BE2C (cell line): ENCODE measurements at regions not wholly inside any gene's neighbourhood (a gene's known extent, or its start where the extent isn't known, plus 50 kb on each side); places are given as distances from the start of the nearest gene placed in this dataset.
"Not testable (repeated sequence)": the region's sequence is repeated elsewhere in the genome, so short reads cannot be mapped to it uniquely, and the experiment has no call there.

Experiments
- DNase-seq: peaks from one replicate; pipeline ENCODE4 v3.0.0-alpha.2; 2020
- H3K27me3 ChIP-seq: fragments of 250-450 bp; sonication (Bioruptor Pico); 2 replicates; pipeline ENCODE4 v1.5.1; 2020; ENCODE audit warnings: mild to moderate bottlenecking
- H3K36me3 ChIP-seq: fragments of 250-450 bp; sonication (Bioruptor Pico); 2 replicates; pipeline ENCODE4 v1.5.1; 2020; ENCODE audit warnings: mild to moderate bottlenecking
- H3K4me1 ChIP-seq: fragments of 250-450 bp; sonication (Bioruptor Pico); 2 replicates; pipeline ENCODE4 v1.5.1; 2020
- H3K4me3 ChIP-seq: 2 replicates; pipeline ENCODE4 v1.5.1; 2011; ENCODE audit warnings: low read depth, low read length
- H3K9me3 ChIP-seq: fragments of 250-450 bp; sonication (Bioruptor Pico); 2 replicates; pipeline ENCODE4 v1.5.1; 2020
- CTCF ChIP-seq: IDR thresholded peaks from 2 replicates; pipeline ENCODE4 v1.5.1; 2012; ENCODE audit warnings: mild to moderate bottlenecking, low read depth, low read length

DNA sequence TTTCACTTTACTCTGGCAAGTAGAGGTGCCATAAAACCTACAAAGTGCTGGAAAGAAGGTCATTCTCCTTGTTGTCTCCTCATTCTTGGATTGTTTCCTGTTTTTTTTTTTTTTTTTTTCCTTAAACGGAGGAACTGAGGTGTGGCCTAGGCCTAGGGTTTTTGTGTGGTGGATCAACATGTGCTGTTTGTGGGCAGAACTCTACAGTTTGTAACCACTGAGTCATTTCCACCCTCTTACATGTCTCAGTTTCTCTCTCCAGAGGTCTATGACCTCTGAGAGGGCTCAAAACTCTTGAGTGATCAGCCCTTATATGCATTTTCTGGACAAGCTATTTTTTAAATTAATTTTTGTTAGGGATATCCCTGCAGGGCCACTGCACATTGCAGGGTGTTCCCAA is 296.0 kb downstream of the PPP1R3A start:
- no peaks in the 10 kb centered on the region for H3K9me3 ChIP-seq
- no peaks in the 10 kb centered on the region for H3K36me3 ChIP-seq
- H3K4me1 ChIP-seq: no peaks in the 10 kb centered on the region
- TF ChIP-seq CTCF: no peak
- H3K4me3 ChIP-seq: no peak overlapping the region
- no peaks in the 10 kb centered on the region for H3K27me3 ChIP-seq
- no peak for DNase-seq

DNA sequence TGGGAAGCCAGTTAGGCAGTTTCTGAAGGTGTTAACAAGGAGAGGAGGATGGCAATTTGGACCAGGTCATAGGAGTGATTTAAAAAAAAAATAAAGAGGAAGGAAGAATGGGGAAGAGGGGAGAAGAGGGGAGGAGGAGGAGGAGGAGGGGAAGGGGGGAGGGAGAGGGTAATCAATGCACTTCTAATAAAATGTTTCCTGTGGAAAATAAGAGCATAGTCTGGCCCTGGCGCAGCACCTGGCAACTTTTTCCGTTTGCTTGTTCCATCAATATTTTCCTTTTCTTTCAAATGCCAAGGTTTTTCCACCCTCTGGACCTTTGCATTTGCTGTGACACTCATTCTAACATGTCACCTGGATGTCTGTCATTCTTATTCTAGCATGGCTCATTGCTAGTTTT is 308.2 kb downstream of the PPP1R3A start:
- TF ChIP-seq CTCF: no peak
- Histone ChIP-seq H3K36me3 (no peaks in the 10 kb centered on the region), H3K4me3 (no peak overlapping the region), H3K4me1 (no peaks in the 10 kb centered on the region), H3K27me3 (no peaks in the 10 kb centered on the region), H3K9me3 (no peaks in the 10 kb centered on the region)
- no peak for DNase-seq

DNA sequence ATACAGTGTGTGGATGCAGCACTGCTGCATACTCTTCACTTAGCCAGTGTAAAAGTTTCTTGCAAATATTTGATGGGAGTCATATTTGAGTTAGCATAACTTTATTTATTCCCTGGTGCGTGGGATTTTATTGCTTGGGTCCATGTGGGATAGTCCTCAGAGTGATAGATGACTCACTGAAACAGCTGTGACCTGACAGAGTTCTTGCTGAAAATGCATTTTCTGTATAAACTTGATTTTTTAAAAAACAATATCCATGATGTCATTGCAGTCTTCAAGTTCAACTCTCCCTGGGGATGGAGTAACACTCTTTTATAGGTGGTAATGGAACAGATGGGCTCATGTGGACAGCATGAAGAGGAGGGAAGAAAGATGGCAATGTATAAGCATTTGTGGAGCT is 310.0 kb downstream of the PPP1R3A start:
- Histone ChIP-seq H3K4me1 (no peaks in the 10 kb centered on the region), H3K36me3 (no peaks in the 10 kb centered on the region), H3K4me3 (no peak overlapping the region), H3K9me3 (no peaks in the 10 kb centered on the region), H3K27me3 (no peaks in the 10 kb centered on the region)
- no peak for DNase-seq
- TF ChIP-seq CTCF: no peak

DNA sequence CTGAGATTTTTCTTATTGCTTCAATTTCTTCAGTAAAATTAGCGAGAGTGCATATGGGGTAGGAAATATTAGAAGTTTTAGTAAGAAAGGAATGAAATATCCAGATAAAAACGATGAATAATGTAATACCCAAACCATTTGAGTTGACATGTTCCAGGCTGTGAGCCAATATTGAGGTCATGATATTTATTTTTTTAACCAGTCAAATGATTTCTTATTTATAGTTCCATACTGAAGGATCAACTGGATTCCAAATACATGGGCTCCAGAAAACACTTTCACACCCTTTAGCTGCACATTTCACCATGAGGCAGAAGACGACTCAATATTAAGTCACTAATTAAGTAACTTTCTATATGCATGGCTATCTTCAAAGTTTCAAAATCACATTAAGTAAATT is 312.5 kb downstream of the PPP1R3A start:
- no peaks in the 10 kb centered on the region for H3K9me3 ChIP-seq

DNA sequence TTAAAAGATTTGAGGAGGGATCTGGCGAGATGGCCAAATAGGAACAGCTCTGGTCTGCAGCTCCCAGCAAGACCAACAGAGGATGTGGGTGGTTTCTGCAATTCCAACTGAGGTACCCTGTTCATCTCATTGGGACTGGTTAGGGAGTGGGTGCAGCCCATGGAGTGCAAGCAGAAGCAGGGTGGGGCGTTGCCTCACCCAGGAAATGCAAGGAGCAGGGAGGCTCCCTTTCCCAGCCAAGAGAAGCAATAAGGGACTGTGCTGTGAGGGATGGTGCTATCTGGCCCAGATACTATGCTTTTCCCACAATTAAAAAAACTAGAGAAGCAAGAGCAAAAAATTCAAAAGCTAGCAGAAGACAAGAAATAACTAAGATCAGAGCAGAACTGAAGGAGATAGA is 318.4 kb downstream of the PPP1R3A start:
- not testable (repeated sequence) for H3K4me1 ChIP-seq, H3K27me3 ChIP-seq, H3K36me3 ChIP-seq, DNase-seq, H3K9me3 ChIP-seq, H3K4me3 ChIP-seq

More for the DNA sequence above, 312.5 kb downstream of the PPP1R3A start:
- Histone ChIP-seq H3K4me1 (no peaks in the 10 kb centered on the region), H3K4me3 (no peak overlapping the region), H3K27me3 (no peaks in the 10 kb centered on the region), H3K36me3 (no peaks in the 10 kb centered on the region)
- no peak for TF ChIP-seq CTCF
- DNase-seq: no peak

GRCh38 chr7:113593455-113593854 is 325.4 kb downstream of the PPP1R3A start:
- H3K9me3 ChIP-seq: not testable (repeated sequence)

GRCh38 chr7:113592924-113593323 is 325.9 kb downstream of the PPP1R3A start:
- not testable (repeated sequence) for H3K36me3 ChIP-seq, H3K4me1 ChIP-seq, H3K27me3 ChIP-seq, H3K9me3 ChIP-seq, DNase-seq, H3K4me3 ChIP-seq

More at GRCh38 chr7:113593455-113593854, 325.4 kb downstream of the PPP1R3A start:
- not testable (repeated sequence) for H3K4me3 ChIP-seq, DNase-seq, H3K36me3 ChIP-seq, H3K4me1 ChIP-seq, H3K27me3 ChIP-seq

DNA sequence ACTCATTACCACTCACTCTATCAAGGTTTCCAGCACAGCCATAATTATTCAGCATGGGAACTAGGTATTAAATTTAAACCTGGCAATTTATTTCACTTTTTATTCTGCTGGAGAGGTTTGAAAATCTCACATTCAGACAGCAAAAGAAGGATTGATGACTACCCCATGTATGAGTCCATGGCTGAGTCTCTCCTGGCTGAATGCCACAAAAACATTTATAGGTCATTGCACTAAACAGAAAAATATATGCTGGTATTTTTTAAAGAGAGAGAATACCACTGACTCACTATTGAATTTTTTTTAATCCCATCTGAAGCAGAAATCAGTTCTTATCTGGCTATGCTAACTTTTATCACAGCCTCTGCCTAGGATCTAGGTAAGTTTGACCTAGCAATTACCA is 336.3 kb downstream of the PPP1R3A start:
- DNase-seq: no peak
- TF ChIP-seq CTCF: no peak
- no peak overlapping the region for H3K4me3 ChIP-seq

DNA sequence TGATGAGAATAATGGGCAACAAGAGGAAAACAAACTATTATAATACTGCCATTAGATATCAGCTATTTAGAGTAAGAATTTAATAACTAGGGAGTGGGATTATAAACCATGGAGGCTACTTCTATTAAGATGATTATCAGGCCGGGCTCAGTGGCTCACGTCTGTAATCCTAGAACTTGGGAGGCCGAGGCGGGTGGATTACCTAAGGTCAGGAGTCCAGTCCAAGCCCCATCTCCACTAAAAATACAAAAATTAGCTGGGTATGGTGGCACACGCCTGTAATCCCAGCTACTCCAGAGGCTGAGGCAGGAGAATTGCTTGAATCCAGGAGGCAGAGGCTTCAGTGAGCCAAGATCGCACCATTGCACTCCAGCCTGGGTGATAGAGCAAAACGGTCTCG is 355.6 kb downstream of the PPP1R3A start:
- not testable (repeated sequence) for H3K36me3 ChIP-seq, H3K27me3 ChIP-seq, H3K9me3 ChIP-seq, DNase-seq, H3K4me1 ChIP-seq, H3K4me3 ChIP-seq

More for the DNA sequence above, 336.3 kb downstream of the PPP1R3A start:
- no peaks in the 10 kb centered on the region for H3K36me3 ChIP-seq
- no peaks in the 10 kb centered on the region for H3K4me1 ChIP-seq
- no peaks in the 10 kb centered on the region for H3K27me3 ChIP-seq
- H3K9me3 ChIP-seq: no peaks in the 10 kb centered on the region
